OCI-LY7 (cell line): ENCODE measurements at regions not wholly inside any gene's neighbourhood (a gene's known extent, or its start where the extent isn't known, plus 50 kb on each side); places are given as distances from the start of the nearest gene placed in this dataset.

Experiments
- EZH2phosphoT487 ChIP-seq: fragments of 200-600 bp; sonication (generic); IDR thresholded peaks from 2 replicates; pipeline ENCODE4 v1.6.1; 2018; ENCODE audit warnings: low read depth, borderline replicate concordance, mild to moderate bottlenecking, mixed run types, antibody characterized with exemption, low read length, moderate library complexity, mixed read lengths
- TF ChIP-seq, protein P1 (sequence below): fragments of 200-600 bp; sonication (generic); conservative IDR thresholded peaks from 2 replicates; pipeline ENCODE4 v1.5.1; 2014; ENCODE audit warnings: mild to moderate bottlenecking, antibody characterized with exemption, low read length, moderate library complexity, mixed read lengths

DNA sequence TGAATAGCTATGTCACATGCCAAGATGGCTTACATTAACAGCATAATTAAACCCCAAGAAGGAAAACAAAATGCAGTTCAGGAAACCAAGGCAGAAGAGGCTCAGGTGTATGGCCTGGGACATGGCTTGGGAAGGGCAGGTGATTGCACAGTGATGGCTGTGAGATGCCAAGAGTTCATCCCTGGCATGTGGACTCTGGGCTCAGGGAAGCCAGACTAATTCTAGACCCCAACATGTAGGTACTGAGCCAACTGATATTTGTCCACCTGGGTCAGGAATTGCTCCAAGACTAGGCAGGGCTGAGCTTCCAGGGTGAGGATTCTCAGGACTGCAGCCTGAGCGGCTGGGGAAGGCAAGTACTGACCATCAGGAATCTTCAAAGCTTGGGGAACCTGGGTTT is 218.4 kb upstream of the PIK3R1 start:
- TF ChIP-seq, protein P1, sequence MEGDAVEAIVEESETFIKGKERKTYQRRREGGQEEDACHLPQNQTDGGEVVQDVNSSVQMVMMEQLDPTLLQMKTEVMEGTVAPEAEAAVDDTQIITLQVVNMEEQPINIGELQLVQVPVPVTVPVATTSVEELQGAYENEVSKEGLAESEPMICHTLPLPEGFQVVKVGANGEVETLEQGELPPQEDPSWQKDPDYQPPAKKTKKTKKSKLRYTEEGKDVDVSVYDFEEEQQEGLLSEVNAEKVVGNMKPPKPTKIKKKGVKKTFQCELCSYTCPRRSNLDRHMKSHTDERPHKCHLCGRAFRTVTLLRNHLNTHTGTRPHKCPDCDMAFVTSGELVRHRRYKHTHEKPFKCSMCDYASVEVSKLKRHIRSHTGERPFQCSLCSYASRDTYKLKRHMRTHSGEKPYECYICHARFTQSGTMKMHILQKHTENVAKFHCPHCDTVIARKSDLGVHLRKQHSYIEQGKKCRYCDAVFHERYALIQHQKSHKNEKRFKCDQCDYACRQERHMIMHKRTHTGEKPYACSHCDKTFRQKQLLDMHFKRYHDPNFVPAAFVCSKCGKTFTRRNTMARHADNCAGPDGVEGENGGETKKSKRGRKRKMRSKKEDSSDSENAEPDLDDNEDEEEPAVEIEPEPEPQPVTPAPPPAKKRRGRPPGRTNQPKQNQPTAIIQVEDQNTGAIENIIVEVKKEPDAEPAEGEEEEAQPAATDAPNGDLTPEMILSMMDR, result no peak
- no peak for TF ChIP-seq EZH2phosphoT487
